Caco-2 (cell line): ENCODE measurements at regions not wholly inside any gene's neighbourhood (a gene's known extent, or its start where the extent isn't known, plus 50 kb on each side); places are given as distances from the start of the nearest gene placed in this dataset.

Experiments
- BruUV-seq: library from RNA; stranded (reverse); fragments of 400-500 nt; replicated peaks from 2 replicates; lab custom pipeline; 2021; lab: Mats Ljungman, UMichigan
- CTCF ChIA-PET: fragments of 300-600 bp; sonication (Branson Sonifier 250); formaldehyde crosslinking; loops from one replicate; lab custom pipeline; 2022; ENCODE audit warnings: antibody characterized with exemption; lab: Charles Lee
- POLR2A ChIA-PET: fragments of 300-600 bp; sonication (Branson Sonifier 250); formaldehyde crosslinking; loops from one replicate; lab custom pipeline; 2022; ENCODE audit warnings: antibody characterized with exemption; lab: Charles Lee
- DNase-seq, 2 experiments: peaks; one replicate each; pipeline versions ENCODE4 v3.0.0 to v3.0.0-alpha.2; 2020 to 2022
- H3K27me3 ChIP-seq: replicated peaks from 2 replicates; pipeline ENCODE4 v1.6.0; 2011; ENCODE audit warnings: low read length; ENCODE audit not compliant: control insufficient read depth, insufficient read depth
- H3K36me3 ChIP-seq: 2 replicates; pipeline ENCODE4 v1.5.1; 2011; ENCODE audit warnings: low read length; ENCODE audit not compliant: control insufficient read depth, insufficient read depth
- H3K4me1 ChIP-seq: fragments of 250-450 bp; sonication (Bioruptor Pico); 2 replicates; pipeline ENCODE4 v1.5.1; 2020; ENCODE audit warnings: mild to moderate bottlenecking
- H3K4me3 ChIP-seq: 2 replicates; pipeline ENCODE4 v1.5.1; 2011; ENCODE audit warnings: low read depth, mild to moderate bottlenecking, control low read depth, low read length
- H3K9me3 ChIP-seq: fragments of 250-450 bp; sonication (Bioruptor Pico); 2 replicates; pipeline ENCODE4 v1.5.1; 2020; ENCODE audit warnings: mild to moderate bottlenecking, moderate library complexity
- H3K27ac Mint-ChIP-seq: one replicate; pipeline ENCODE4 v1.8.0; 2022; ENCODE audit warnings: mixed read lengths; ENCODE audit not compliant: unreplicated experiment
- H3K27me3 Mint-ChIP-seq: one replicate; pipeline ENCODE4 v1.8.0; 2022; ENCODE audit warnings: mixed read lengths; ENCODE audit not compliant: insufficient read depth, unreplicated experiment
- H3K36me3 Mint-ChIP-seq: one replicate; pipeline ENCODE4 v1.8.0; 2022; ENCODE audit warnings: mild to moderate bottlenecking, mixed read lengths; ENCODE audit not compliant: insufficient read depth, unreplicated experiment
- H3K4me1 Mint-ChIP-seq: one replicate; pipeline ENCODE4 v1.8.0; 2022; ENCODE audit warnings: low read depth, mixed read lengths; ENCODE audit not compliant: unreplicated experiment
- H3K4me3 Mint-ChIP-seq: one replicate; pipeline ENCODE4 v1.8.0; 2022; ENCODE audit warnings: mild to moderate bottlenecking, moderate library complexity, mixed read lengths; ENCODE audit not compliant: unreplicated experiment
- H3K9me3 Mint-ChIP-seq: one replicate; pipeline ENCODE4 v1.8.0; 2022; ENCODE audit warnings: mixed read lengths; ENCODE audit not compliant: unreplicated experiment
- CTCF ChIP-seq, 2 experiments: fragments of 200-600 bp in 1 of 2; IDR thresholded peaks; 1 replicate in 1 of 2; 2 replicates in 1 of 2; pipeline versions ENCODE4 v1.5.1 to v1.8.0; 2011 to 2022; ENCODE audit warnings: antibody characterized with exemption in 1 of 2, control low read depth in 1 of 2, inconsistent platforms in 1 of 2, low read depth in 1 of 2, low read length in 1 of 2, mild to moderate bottlenecking in 1 of 2, moderate library complexity in 1 of 2; ENCODE audit not compliant: insufficient read depth in 1 of 2, severe bottlenecking in 1 of 2, unreplicated experiment in 1 of 2
- intact Hi-C: fragments of 100-400 bp; cut with micrococcal nuclease; formaldehyde crosslinking; loops from one replicate; pipeline ENCODE4 v1.10.0; 2022; ENCODE audit not compliant: unreplicated experiment

DNA sequence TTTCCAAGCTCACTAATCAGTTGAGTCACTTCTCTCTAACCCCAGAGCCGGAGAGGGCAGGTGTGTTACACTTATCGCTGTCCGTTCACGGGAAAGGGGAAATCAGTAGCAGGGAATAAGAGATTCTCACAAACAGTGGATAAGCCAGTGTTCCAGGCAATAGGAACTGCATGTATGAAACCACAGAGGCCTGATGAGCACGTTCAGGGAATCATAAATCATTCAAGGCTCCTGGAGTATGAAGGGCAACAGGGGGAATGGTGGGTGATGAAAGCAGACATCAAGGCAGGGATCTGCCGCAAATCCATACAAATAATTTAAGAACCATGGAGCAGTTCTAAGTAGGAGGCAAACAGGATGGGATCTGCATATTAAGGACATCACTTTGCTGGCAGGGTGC, 59.1 kb upstream of the ADGRG2 start:
- Histone ChIP-seq H3K9me3 (no peaks in the 10 kb centered on the region), H3K36me3 (no peaks in the 10 kb centered on the region), H3K27me3 (no peaks in the 10 kb centered on the region), H3K4me1 (no peaks in the 10 kb centered on the region), H3K4me3 (no peak overlapping the region)
- H3K4me1 Mint-ChIP-seq, result no peaks in the 10 kb centered on the region
- H3K36me3 Mint-ChIP-seq, result no peaks in the 10 kb centered on the region
- DNase-seq, result no peak
- intact Hi-C loops, result no loop called here
- peaks cover 5% of the 10 kb centered on the region for H3K27me3 Mint-ChIP-seq
- no peak overlapping the region for H3K4me3 Mint-ChIP-seq
- ChIA-PET POLR2A (no interaction called here), CTCF (no interaction called here)
- H3K9me3 Mint-ChIP-seq, result no peaks in the 10 kb centered on the region
- H3K27ac Mint-ChIP-seq, result no peak overlapping the region
- TF ChIP-seq CTCF (IDR thresholded peaks at IDR 0.05; ENCODE audit: insufficient read depth in 1 of 2, low read depth in 1 of 2, low read length in 1 of 2, severe bottlenecking in 1 of 2, unreplicated experiment in 1 of 2), result no peak
- no TSS peak for BruUV-seq

DNA sequence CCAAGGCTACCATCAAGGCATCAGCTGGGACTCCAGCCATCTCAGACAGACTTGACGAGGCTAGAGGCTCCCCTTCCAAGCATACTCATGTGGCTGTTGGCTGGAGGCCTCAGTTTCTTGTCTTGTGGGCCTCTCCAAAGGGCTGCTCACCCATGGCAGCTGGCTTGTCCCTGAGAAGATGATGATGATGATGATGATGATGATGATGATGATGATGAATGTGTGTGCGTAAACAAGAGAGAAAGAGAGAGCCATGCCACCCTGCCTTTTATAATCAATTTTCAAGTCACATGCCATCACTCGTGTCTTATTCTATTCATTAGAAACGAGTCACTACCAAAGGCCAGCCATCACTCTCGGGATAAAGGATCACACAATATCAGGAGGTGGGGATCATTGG, 60.5 kb upstream of the ADGRG2 start:
- Histone ChIP-seq H3K9me3 (no peaks in the 10 kb centered on the region), H3K36me3 (no peaks in the 10 kb centered on the region), H3K4me1 (no peaks in the 10 kb centered on the region), H3K27me3 (no peaks in the 10 kb centered on the region), H3K4me3 (no peak overlapping the region)
- Mint-ChIP-seq H3K4me1 (no peaks in the 10 kb centered on the region), H3K9me3 (no peaks in the 10 kb centered on the region), H3K36me3 (no peaks in the 10 kb centered on the region), H3K27me3 (peaks cover 5% of the 10 kb centered on the region), H3K4me3 (no peak overlapping the region), H3K27ac (no peak overlapping the region)
- TF ChIP-seq CTCF (IDR thresholded peaks at IDR 0.05; ENCODE audit: insufficient read depth in 1 of 2, low read depth in 1 of 2, low read length in 1 of 2, severe bottlenecking in 1 of 2, unreplicated experiment in 1 of 2), result no peak
- no TSS peak for BruUV-seq
- ChIA-PET POLR2A (no interaction called here), CTCF (no interaction called here)
- no peak for DNase-seq
- intact Hi-C loops, result no loop called here

GRCh38 chrX:19183761-19184477, 61.7 kb upstream of the ADGRG2 start:
- peaks cover 5% of the 10 kb centered on the region for H3K27me3 Mint-ChIP-seq
- no peaks in the 10 kb centered on the region for H3K36me3 Mint-ChIP-seq
- no peak overlapping the region for H3K4me3 Mint-ChIP-seq
- no peak for TF ChIP-seq CTCF (IDR thresholded peaks at IDR 0.05; ENCODE audit: insufficient read depth in 1 of 2, low read depth in 1 of 2, low read length in 1 of 2, severe bottlenecking in 1 of 2, unreplicated experiment in 1 of 2)
- H3K4me1 Mint-ChIP-seq, result no peaks in the 10 kb centered on the region
- intact Hi-C loops, result no loop called here
- CTCF ChIA-PET, result no interaction called here
- no peaks in the 10 kb centered on the region for H3K27me3 ChIP-seq
- BruUV-seq, result no TSS peak
- no peaks in the 10 kb centered on the region for H3K4me1 ChIP-seq
- no peaks in the 10 kb centered on the region for H3K9me3 ChIP-seq
- no peak overlapping the region for H3K27ac Mint-ChIP-seq
- no peak overlapping the region for H3K4me3 ChIP-seq
- H3K36me3 ChIP-seq, result no peaks in the 10 kb centered on the region
- no peaks in the 10 kb centered on the region for H3K9me3 Mint-ChIP-seq
- DNase-seq, result no peak
- POLR2A ChIA-PET, result no interaction called here
